22Rv1 (cell line): ENCODE measurements at regions not wholly inside any gene's neighbourhood (a gene's known extent, or its start where the extent isn't known, plus 50 kb on each side); places are given as distances from the start of the nearest gene placed in this dataset.

Experiments used
- H3K27ac ChIP-seq: fragments of 450-650 bp; 2 replicates; pipeline ENCODE4 v1.5.1; 2017
- CTCF ChIP-seq: fragments of 450-650 bp; IDR thresholded peaks from 2 replicates; pipeline ENCODE4 v1.5.1; 2017; ENCODE audit warnings: mild to moderate bottlenecking
- ZFX ChIP-seq: fragments of 450-650 bp; IDR thresholded peaks from 2 replicates; pipeline ENCODE4 v1.6.1; 2017; ENCODE audit warnings: antibody characterized with exemption, borderline replicate concordance

- no peak for TF ChIP-seq ZFX
- TF ChIP-seq CTCF = peak; percentile 50
- H3K27ac ChIP-seq = no peak overlapping the region
These were observed 246.1 kb downstream of the REEP3 start for GRCh38 chr10:63767138-63767801.

GRCh38 chr10:63769367-63769766, 248.2 kb downstream of the REEP3 start:
- TF ChIP-seq CTCF = no peak
- TF ChIP-seq ZFX = no peak
- no peak overlapping the region for H3K27ac ChIP-seq

GRCh38 chr10:63770523-63770922, 249.3 kb downstream of the REEP3 start:
- no peak overlapping the region for H3K27ac ChIP-seq
- TF ChIP-seq ZFX = no peak
- TF ChIP-seq CTCF = peak; percentile 24

GRCh38 chr10:63772491-63772890, 251.3 kb downstream of the REEP3 start:
- TF ChIP-seq ZFX = no peak
- no peak overlapping the region for H3K27ac ChIP-seq

DNA sequence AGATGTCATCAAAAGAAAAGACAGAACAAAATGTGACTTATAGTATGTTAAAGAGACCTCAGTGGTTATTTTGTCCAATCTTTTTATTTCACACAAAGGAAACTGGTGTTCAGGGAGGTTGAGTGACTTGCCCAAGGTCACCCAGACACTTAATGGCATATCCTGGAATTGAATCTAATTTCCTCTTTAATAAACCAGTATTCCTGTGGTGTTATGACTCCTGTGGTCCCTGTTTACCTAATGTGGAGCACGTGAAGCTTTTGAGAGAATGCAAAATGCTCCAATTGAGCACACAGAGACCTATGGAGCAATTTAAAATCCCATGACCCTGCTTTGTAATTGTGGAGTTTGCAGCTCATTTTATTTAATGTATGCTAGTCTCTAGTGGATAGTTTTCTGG, 251.9 kb downstream of the REEP3 start:
- H3K27ac ChIP-seq = no peak overlapping the region

DNA sequence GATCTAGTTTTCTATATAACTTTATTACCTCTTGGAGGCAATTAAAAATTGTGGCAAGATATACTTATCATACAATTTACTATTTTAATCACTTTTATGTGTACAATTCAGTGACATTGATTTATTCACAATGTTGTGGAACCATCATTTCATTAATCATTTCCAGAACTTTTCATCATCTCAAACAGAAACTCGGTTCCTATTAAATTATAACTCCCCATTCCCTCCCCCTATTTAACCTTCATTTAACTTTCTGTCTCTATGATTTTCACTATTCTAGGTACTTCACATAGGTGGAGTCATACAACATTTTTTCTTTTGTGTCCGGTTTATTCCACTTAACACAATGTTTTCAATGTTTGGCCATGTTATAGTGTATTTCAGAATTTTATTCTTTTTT, 252.8 kb downstream of the REEP3 start:
- H3K27ac ChIP-seq = no peak overlapping the region
- TF ChIP-seq CTCF (no peak), ZFX (no peak)

More for the DNA sequence above, 251.9 kb downstream of the REEP3 start:
- TF ChIP-seq CTCF (no peak), ZFX (no peak)

- TF ChIP-seq ZFX (no peak), CTCF (no peak)
- no peak overlapping the region for H3K27ac ChIP-seq
These were observed 258.9 kb downstream of the REEP3 start for GRCh38 chr10:63780101-63780500.

DNA sequence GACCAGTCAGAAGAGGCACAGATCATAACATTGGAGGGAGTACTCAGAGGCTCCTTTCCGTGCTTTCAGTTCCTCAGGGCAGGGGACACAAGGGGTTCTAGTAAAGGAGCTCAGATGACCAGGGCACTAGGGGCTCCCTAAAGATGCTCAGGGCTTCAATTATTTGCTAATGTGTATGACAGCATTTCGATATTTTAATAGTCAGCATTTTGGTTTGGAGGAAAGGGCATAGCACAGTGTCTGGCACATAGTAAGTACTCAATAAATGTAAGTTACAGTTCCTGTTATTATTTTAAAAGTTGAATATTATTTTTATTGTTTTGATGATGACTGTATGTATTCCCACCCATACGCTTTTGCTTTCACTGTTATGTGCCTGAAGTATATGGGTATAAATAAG, 260.0 kb downstream of the REEP3 start:
- TF ChIP-seq ZFX (no peak), CTCF (no peak)
- no peak overlapping the region for H3K27ac ChIP-seq
